ENCODE measurements at regions not wholly inside any gene's neighbourhood (a gene's known extent, or its start where the extent isn't known, plus 50 kb on each side); places are given as distances from the start of the nearest gene placed in this dataset.

GRCh38 chr6:147741389-147741788 is 232.9 kb downstream of the SAMD5 start:
- Mint-ChIP-seq H3K4me3 (no peak overlapping the region), H3K4me1 (peaks cover 5% of the 10 kb centered on the region), H3K9me3 (no peaks in the 10 kb centered on the region), H3K36me3 (ENCODE audit: low read depth) (no peaks in the 10 kb centered on the region), H3K27me3 (ENCODE audit: insufficient read depth) (no peaks in the 10 kb centered on the region), H3K27ac (no peak overlapping the region)
- no peak for DNase-seq
- no peak for TF ChIP-seq CTCF (conservative IDR thresholded peaks at IDR 0.05)
- H3K36me3 ChIP-seq (ENCODE audit: control insufficient read depth, insufficient read depth, low read length): no peaks in the 10 kb centered on the region
- no peak overlapping the region for H3K27ac ChIP-seq (ENCODE audit: low read depth, low read length)
- no peaks in the 10 kb centered on the region for H3K9me3 ChIP-seq (ENCODE audit: control insufficient read depth, low read length)
- H3K9ac ChIP-seq (ENCODE audit: extremely low read depth, low read length, poor library complexity, severe bottlenecking): no peak overlapping the region
- H3K4me1 ChIP-seq (ENCODE audit: control insufficient read depth, insufficient read depth, low read length): no peaks in the 10 kb centered on the region
- no peak overlapping the region for H3K4me3 ChIP-seq (ENCODE audit: low read length)
- 95 to 100% methylated on average over 2 to 9 of the region's 9 CpGs for WGBS, 2 experiments (ENCODE audit: insufficient coverage in 1 of 2, insufficient read length in 1 of 2)
- no peaks in the 10 kb centered on the region for H3K27me3 ChIP-seq (ENCODE audit: control insufficient read depth, insufficient read depth, low read length, poor library complexity, severe bottlenecking)

- H3K27me3 ChIP-seq (ENCODE audit: control insufficient read depth, insufficient read depth, low read length, poor library complexity, severe bottlenecking): no peaks in the 10 kb centered on the region
- no peaks in the 10 kb centered on the region for H3K4me1 ChIP-seq (ENCODE audit: control insufficient read depth, insufficient read depth, low read length)
- TF ChIP-seq CTCF (conservative IDR thresholded peaks at IDR 0.05): peak; percentile 53
- H3K4me3 ChIP-seq (ENCODE audit: low read length): no peak overlapping the region
- H3K9me3 Mint-ChIP-seq: no peaks in the 10 kb centered on the region
- H3K4me3 Mint-ChIP-seq: no peak overlapping the region
- no peak overlapping the region for H3K9ac ChIP-seq (ENCODE audit: extremely low read depth, low read length, poor library complexity, severe bottlenecking)
- 85 to 100% methylated on average over 1 to 2 of the region's 3 CpGs for WGBS, 2 experiments (ENCODE audit: insufficient coverage in 1 of 2, insufficient read length in 1 of 2)
- no peak overlapping the region for H3K27ac Mint-ChIP-seq
- no peaks in the 10 kb centered on the region for H3K36me3 Mint-ChIP-seq (ENCODE audit: low read depth)
- H3K4me1 Mint-ChIP-seq: peaks cover 5% of the 10 kb centered on the region
- no peaks in the 10 kb centered on the region for H3K36me3 ChIP-seq (ENCODE audit: control insufficient read depth, insufficient read depth, low read length)
- H3K27ac ChIP-seq (ENCODE audit: low read depth, low read length): no peak overlapping the region
- H3K27me3 Mint-ChIP-seq (ENCODE audit: insufficient read depth): no peaks in the 10 kb centered on the region
- DNase-seq: no peak
- H3K9me3 ChIP-seq (ENCODE audit: control insufficient read depth, low read length): no peaks in the 10 kb centered on the region
Observed at GRCh38 chr6:147742440-147742839, 233.9 kb downstream of the SAMD5 start.

GRCh38 chr6:147744012-147744411 is 235.5 kb downstream of the SAMD5 start:
- Histone ChIP-seq H3K4me3 (ENCODE audit: low read length) (no peak overlapping the region), H3K9ac (ENCODE audit: extremely low read depth, low read length, poor library complexity, severe bottlenecking) (no peak overlapping the region), H3K36me3 (ENCODE audit: control insufficient read depth, insufficient read depth, low read length) (no peaks in the 10 kb centered on the region), H3K27ac (ENCODE audit: low read depth, low read length) (no peak overlapping the region), H3K4me1 (ENCODE audit: control insufficient read depth, insufficient read depth, low read length) (no peaks in the 10 kb centered on the region), H3K9me3 (ENCODE audit: control insufficient read depth, low read length) (no peaks in the 10 kb centered on the region), H3K27me3 (ENCODE audit: control insufficient read depth, insufficient read depth, low read length, poor library complexity, severe bottlenecking) (no peaks in the 10 kb centered on the region)
- no peak for TF ChIP-seq CTCF (conservative IDR thresholded peaks at IDR 0.05)
- Mint-ChIP-seq H3K27me3 (ENCODE audit: insufficient read depth) (no peaks in the 10 kb centered on the region), H3K27ac (no peak overlapping the region), H3K4me1 (peaks cover 2% of the 10 kb centered on the region), H3K9me3 (no peaks in the 10 kb centered on the region), H3K36me3 (ENCODE audit: low read depth) (no peaks in the 10 kb centered on the region), H3K4me3 (no peak overlapping the region)
- WGBS, 2 experiments (ENCODE audit: insufficient coverage in 1 of 2, insufficient read length in 1 of 2): 86 to 96% methylated on average over 1 of the region's 1 CpG
- DNase-seq: no peak

Measured in endodermal cell (in vitro differentiated cells).